ENCODE measurements at regions not wholly inside any gene's neighbourhood (a gene's known extent, or its start where the extent isn't known, plus 50 kb on each side); places are given as distances from the start of the nearest gene placed in this dataset.
A peak's percentile ranks its signal among the peaks of the same experiment; 100 is the strongest.

- DNase-seq, result no peak
Observed at GRCh38 chr1:147811273-147811672, 50.9 kb upstream of the GJA5 start.

DNA sequence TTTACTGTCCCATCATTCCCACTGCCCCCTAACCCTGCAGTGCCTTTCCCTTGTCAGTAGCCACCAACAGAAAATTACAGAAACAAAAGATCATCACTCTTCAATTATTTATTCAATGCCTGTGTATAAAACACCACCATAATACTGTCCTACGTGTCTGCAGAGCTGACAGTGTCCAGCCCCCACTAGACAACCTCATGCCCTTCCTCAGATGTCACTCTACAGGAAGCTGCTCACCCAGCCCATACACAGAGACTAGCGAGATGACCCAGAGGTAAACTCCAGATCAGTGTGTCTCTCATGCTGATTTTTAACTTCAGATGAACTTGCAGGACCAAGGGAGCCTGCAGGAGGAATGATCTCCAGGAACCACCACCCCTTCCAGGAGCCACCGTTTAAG, 51.3 kb upstream of the GJA5 start:
- DNase-seq, result no peak

- DNase-seq, result no peak
Observed at GRCh38 chr1:147812799-147813198, 52.4 kb upstream of the GJA5 start.

DNA sequence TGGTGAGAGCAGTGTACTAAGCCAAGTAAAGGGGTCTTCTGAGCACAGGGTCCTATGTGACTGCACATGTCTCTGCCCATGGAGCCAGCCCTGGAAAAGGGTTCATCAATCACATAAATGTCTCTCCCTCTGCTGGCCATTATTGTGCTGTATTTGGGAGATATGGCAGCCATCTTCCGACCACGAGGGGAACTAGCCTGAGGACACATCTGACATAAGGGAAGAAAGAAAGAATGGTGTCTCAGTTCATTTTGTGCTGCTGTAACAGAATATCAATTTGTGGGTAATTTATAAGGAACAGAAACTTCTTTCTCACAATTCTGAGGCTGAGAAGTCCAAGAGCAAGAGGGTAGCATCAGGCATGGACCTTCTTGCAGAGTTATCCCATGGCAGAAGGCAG, 55.1 kb upstream of the GJA5 start:
- DNase-seq, result no peak

DNA sequence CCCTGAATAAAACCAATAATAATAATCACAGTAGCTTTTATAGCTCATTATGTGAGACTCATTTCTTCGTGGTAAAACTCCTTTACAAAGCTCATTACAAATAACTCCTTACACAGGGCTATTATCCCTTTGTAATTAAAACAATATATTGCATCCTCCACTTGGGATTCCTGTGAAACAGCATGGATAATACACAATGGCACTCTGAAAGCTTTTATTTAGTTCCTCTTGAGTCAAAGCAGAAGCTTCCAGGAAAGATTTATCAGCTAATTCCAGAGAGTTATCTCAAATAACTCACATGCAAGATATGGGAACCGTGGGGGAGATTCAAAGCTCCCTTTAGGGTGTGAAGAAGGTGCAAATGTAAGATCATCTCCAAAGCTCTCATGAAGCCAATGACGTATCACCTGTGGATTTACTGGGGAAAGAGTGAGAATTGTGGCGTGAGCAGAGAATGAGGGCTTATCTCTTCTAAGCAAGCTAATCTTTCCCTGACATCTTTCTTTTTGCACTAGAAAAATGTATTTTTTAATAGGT, 60.4 kb upstream of the GJA5 start:
- no peak for DNase-seq

DNA sequence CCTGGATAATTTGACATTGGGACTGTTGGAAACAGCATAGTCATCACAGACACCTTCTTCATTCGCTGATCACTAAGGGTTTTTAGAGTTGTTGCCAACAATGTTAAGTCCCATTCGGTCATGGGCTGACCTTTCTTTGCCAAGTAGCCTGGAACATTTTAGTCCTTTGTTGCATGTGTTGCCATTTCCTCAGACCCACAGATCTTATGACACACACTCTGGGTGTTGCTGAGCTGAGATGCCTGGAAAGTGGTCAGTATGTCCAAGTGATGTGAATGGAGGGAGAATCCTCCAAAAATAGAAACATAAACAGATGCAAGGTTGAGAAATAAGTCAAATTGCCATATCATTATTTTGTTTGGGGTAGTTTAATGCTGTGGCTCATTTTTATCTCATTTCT, 61.5 kb upstream of the GJA5 start:
- no peak for DNase-seq

- no peak for DNase-seq
Observed at GRCh38 chr1:147822292-147822691, 61.9 kb upstream of the GJA5 start.

DNA sequence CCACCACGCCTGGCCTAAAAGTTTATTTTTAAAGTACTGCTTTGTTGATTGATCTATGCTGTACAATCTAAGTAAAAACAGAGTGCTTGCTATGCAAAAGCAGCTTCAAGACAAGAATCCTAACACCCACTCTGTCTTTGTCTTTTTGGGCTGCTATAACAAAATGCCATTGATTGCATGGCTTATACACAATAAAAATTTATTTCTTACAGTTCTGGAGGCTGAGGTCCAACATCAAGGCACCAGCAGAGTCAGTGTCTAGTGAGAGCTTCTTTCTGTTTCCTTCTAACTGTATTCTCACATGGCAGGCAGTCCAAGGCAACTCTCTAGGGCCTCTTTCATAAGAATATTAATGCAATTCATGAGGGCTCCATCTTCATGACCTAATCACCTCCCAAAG, 63.6 kb upstream of the GJA5 start:
- no peak for DNase-seq

GRCh38 chr1:147824798-147825197, 64.4 kb upstream of the GJA5 start:
- no peak for DNase-seq

- no peak for DNase-seq
Observed at GRCh38 chr1:147825586-147825985, 65.2 kb upstream of the GJA5 start.

GRCh38 chr1:147826259-147826658, 65.9 kb upstream of the GJA5 start:
- no peak for DNase-seq

- no peak for DNase-seq
Observed at GRCh38 chr1:147833231-147833860, 69.2 kb upstream of the GJA8 start.

- no peak for DNase-seq
Observed at GRCh38 chr1:147834181-147834580, 68.4 kb upstream of the GJA8 start.

- DNase-seq, result no peak
Observed at GRCh38 chr1:147834810-147835209, 67.8 kb upstream of the GJA8 start.

- DNase-seq, result no peak
Observed at GRCh38 chr1:147837129-147837963, 65.2 kb upstream of the GJA8 start.

DNA sequence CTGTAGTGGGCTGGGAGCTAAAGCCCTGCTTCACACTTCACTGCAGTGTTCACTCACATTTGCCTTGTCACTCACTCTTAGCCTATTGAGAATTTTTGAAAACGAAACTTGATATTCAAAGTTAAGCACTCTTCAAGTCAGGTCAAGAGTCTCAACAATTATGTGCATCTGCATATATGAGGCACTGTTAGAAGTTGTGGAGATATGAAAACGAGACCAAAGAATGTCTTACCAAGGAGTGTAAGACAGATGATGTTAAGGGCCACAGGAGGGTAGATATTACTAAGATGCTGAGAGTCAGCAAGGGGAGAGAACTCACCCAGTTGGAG, 64.7 kb upstream of the GJA8 start:
- no peak for DNase-seq

- DNase-seq, result peak in 1 of 5 donors; percentile 11
Observed at GRCh38 chr1:147840909-147841308, 61.7 kb upstream of the GJA8 start.

DNA sequence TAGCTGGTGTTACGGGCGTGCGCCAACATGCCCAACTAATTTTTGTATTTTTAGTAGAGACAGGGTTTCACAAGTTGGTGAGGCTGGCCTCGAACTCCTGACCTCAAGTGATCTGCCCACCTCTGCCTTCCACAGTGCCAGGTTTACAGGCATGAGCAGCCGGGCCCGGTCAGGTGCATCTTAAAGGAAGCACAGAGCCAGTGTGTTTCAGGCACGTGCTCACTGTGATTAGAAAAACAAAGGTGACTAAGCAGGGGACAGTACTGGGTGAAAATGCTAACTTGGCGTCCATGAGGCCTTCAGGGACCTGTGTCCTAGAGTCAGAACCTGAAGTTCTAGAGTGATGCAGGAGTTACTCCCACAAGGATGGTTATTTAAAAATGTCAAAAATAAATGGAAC, 60.0 kb upstream of the GJA8 start:
- DNase-seq, result no peak

DNA sequence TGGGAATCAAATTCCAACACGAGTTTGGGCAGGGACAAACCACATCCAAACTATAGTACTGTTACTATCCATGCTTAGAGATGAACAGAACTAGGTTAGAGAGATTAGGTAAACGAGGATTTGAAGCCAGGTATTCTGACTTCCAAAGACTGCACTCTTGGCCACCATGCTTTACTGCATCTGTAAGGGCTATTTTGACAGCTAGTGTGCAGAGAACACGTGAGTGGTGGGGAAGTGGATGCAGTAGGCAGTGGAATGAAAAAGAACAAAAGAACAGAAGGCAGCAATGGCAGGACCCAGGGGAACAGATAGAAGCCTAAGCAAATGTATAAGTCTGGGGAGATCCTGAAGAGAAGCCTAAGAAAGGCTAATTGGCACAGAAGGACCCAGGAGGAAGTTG, 59.1 kb upstream of the GJA8 start:
- DNase-seq, result no peak

- no peak for DNase-seq
Observed at GRCh38 chr1:147847831-147848230, 54.8 kb upstream of the GJA8 start.

- DNase-seq, result no peak
Observed at GRCh38 chr1:147849098-147849895, 53.3 kb upstream of the GJA8 start.

GRCh38 chr1:147850737-147851136, 51.9 kb upstream of the GJA8 start:
- peak in 1 of 5 donors; percentile 13 for DNase-seq

DNA sequence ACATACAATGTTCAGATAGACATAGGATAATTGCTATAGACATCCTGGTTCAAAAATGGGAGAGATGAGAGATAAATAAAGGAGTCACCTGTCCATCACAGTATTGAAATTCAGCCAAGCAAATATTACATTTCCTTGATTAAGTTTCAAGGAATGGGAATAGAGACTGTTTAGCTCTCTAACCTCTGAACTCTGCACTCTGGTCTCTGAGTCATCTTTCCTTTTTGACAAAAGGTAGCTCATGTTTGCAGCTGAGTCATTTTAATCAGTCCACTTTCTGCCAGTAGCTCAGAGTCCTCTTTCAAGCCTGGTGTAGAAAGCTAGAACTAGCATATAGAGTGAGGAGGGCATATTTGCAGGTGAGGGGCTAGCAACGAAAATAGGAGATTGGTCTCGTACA, 51.4 kb upstream of the GJA8 start:
- peak in 1 of 5 donors; percentile 60 for DNase-seq
